Lower lobe of right lung (tissue), 2 donors: ENCODE measurements at regions not wholly inside any gene's neighbourhood (a gene's known extent, or its start where the extent isn't known, plus 50 kb on each side); places are given as distances from the start of the nearest gene placed in this dataset.
A peak's percentile ranks its signal among the peaks of the same experiment; 100 is the strongest.

Experiments used
- ATAC-seq, 2 donors: fragments of 200-7000 bp; cut with Tn5 transposase; one replicate each; pipeline ENCODE4 v1.9.1; 2020 to 2022; ENCODE audit warnings: mild to moderate bottlenecking in 2 of 2, moderate library complexity in 2 of 2
- DNase-seq: peaks from one replicate; pipeline ENCODE4 v3.0.0-alpha.2; 2020
- H3K27ac ChIP-seq: fragments of 200-600 bp; one replicate; pipeline ENCODE4 v1.8.0; 2022
- H3K27me3 ChIP-seq: fragments of 200-600 bp; one replicate; pipeline ENCODE4 v1.8.0; 2022; ENCODE audit warnings: low read depth
- H3K36me3 ChIP-seq: fragments of 200-600 bp; one replicate; pipeline ENCODE4 v1.8.0; 2022; ENCODE audit warnings: mild to moderate bottlenecking
- H3K4me1 ChIP-seq: fragments of 200-600 bp; one replicate; pipeline ENCODE4 v1.8.0; 2022
- H3K4me3 ChIP-seq: fragments of 200-600 bp; one replicate; pipeline ENCODE4 v1.8.0; 2022; ENCODE audit warnings: mild to moderate bottlenecking
- H3K9me3 ChIP-seq: fragments of 200-600 bp; one replicate; pipeline ENCODE4 v1.8.0; 2022
- intact Hi-C: fragments of 100-400 bp; cut with DNase I; formaldehyde crosslinking; loops from one replicate; pipeline ENCODE4 v1.11.0; 2022
- TF ChIP-seq, protein P1 (sequence below): fragments of 200-600 bp; IDR thresholded peaks from one replicate; pipeline ENCODE4 v1.8.0; 2022; ENCODE audit warnings: antibody characterized with exemption, mild to moderate bottlenecking
- donor health status: DM: no; HTN: yes; CAD: no; lungs with severe emphysema.

DNA sequence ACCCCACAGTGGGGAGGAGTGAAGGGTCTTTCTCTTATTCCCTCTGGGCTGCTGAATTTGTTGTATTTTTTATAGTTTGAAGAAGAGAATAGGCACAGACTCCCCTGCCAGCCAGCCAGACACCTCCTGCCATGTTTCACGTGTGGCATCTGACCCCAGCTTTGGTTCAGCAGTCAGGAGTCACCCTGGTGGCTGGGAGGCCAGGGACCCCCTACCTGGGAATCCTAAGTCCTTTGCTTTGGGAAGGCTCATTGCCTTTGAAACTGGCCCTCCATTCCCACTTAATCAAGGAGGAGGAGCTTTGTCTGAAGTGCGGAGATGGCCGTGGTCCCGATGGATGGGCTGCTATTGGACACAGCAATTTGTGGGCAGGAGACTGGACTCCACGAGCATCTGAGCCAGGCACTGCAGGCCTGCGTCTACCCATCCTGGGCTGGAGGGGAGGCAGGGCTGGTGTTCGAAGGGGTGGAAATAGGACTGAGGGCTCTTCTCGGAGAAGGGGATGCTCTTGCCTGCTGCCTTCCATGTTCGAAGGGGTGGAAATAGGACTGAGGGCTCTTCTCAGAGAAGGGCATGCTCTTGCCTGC, 196.1 kb downstream of the DLL1 start:
- Histone ChIP-seq H3K4me3 (no peak overlapping the region), H3K27ac (no peak overlapping the region), H3K4me1 (peaks cover 2% of the 10 kb centered on the region), H3K27me3 (peaks cover 10% of the 10 kb centered on the region), H3K36me3 (no peaks in the 10 kb centered on the region), H3K9me3 (no peaks in the 10 kb centered on the region)
- intact Hi-C loops = no loop called here
- DNase-seq = no peak
- TF ChIP-seq, protein P1, sequence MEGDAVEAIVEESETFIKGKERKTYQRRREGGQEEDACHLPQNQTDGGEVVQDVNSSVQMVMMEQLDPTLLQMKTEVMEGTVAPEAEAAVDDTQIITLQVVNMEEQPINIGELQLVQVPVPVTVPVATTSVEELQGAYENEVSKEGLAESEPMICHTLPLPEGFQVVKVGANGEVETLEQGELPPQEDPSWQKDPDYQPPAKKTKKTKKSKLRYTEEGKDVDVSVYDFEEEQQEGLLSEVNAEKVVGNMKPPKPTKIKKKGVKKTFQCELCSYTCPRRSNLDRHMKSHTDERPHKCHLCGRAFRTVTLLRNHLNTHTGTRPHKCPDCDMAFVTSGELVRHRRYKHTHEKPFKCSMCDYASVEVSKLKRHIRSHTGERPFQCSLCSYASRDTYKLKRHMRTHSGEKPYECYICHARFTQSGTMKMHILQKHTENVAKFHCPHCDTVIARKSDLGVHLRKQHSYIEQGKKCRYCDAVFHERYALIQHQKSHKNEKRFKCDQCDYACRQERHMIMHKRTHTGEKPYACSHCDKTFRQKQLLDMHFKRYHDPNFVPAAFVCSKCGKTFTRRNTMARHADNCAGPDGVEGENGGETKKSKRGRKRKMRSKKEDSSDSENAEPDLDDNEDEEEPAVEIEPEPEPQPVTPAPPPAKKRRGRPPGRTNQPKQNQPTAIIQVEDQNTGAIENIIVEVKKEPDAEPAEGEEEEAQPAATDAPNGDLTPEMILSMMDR = no peak
- no peak for ATAC-seq

DNA sequence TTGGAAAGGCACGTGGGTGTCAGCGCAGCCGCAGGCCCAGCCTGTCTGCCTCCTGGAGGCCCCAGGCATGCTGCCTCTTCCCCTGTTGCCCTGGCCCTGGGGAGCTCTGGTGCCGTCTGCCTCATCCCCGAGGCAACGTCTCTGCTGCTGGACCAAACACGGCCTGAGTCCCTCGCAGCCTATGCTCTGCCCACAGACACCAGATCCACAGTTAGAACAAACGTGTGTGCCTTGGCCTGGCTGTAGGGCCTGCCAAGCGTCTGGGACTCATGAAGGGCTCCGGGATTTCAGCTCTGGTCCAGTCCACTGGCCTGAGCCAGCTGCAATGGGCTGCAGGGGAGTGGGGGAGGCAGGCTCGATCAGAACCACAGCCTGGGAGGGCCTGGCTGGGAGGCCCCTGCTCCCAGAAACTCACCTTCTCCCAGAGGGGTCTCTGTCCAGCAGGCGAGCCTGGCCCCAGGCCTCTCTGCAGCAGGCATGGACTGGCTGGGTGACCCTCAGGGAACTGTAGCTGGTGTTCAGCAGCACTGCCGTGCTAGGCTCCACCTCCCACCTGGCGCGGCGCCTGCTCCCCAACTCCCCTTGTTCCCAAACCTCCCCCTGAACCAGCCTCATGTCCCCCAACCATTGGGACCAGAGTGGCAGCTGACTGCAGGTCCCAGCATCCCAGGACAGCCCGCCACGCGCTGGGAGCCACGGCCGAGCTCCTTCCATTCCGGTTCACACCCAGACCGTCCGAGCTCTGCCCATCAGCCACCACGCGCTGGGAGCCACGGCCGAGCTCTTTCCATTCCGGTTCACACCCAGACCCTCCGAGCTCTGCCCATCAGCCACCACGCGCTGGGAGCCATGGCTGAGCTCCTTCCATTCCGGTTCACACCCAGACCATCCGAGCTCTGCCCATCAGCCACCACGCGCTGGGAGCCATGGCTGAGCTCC, 197.0 kb downstream of the DLL1 start:
- TF ChIP-seq, protein P1 = no peak
- Histone ChIP-seq H3K4me3 (no peak overlapping the region), H3K9me3 (no peaks in the 10 kb centered on the region), H3K36me3 (no peaks in the 10 kb centered on the region), H3K27ac (no peak overlapping the region), H3K27me3 (peaks cover 10% of the 10 kb centered on the region), H3K4me1 (peaks cover 8% of the 10 kb centered on the region)
- DNase-seq (no peak), ATAC-seq (peak in 1 of 2 donors; percentile 23)
- intact Hi-C loops = no loop called here

DNA sequence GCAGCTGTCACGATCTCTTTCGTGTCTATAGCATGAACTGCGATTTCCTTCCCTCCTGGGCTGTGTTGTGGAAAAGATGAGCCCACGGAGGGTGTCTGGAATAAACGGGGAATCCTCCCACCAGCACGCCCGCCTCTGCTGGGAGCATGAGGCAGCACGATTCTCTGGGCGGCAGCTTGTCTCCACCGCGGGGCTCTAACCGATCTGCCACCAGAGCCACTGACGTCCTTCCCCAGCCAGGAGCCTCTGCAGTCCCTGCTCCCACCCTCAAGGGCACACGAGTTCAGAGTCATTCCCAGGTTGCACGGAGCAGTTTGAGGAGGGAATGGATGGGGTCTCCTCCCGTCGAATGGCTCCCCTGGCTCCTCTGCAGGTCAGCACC, 197.6 kb downstream of the DLL1 start:
- TF ChIP-seq, protein P1 = no peak
- Histone ChIP-seq H3K27me3 (peaks cover 10% of the 10 kb centered on the region), H3K4me1 (peaks cover 12% of the 10 kb centered on the region), H3K27ac (no peak overlapping the region), H3K4me3 (no peak overlapping the region), H3K9me3 (no peaks in the 10 kb centered on the region), H3K36me3 (no peaks in the 10 kb centered on the region)
- DNase-seq (peak; percentile 28), ATAC-seq (no peak)
- intact Hi-C loops = no loop called here

DNA sequence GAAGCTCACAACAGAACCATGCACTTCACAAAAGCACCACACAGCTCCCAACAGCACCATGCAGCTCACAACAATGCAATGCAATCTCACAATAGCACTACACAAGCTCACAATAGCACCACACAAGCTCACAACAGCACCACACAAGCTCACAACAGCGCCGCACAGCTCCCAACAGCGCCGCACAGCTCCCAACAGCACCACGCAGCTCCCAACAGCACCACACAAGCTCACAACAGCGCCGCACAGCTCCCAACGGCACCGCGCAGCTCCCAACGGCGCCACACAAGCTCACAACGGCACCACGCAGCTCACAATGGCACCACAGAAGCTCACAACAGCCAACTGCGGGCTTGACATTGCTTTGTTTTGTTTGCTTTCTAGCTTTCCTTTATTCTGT, 198.1 kb downstream of the DLL1 start:
- no peak overlapping the region for H3K4me3 ChIP-seq
- peaks cover 10% of the 10 kb centered on the region for H3K27me3 ChIP-seq
- TF ChIP-seq, protein P1 = no peak
- H3K4me1 ChIP-seq = peaks cover 12% of the 10 kb centered on the region
- ATAC-seq (no peak), DNase-seq (no peak)
- H3K36me3 ChIP-seq = no peaks in the 10 kb centered on the region
- no peaks in the 10 kb centered on the region for H3K9me3 ChIP-seq
- H3K27ac ChIP-seq = no peak overlapping the region
- intact Hi-C loops = no loop called here

DNA sequence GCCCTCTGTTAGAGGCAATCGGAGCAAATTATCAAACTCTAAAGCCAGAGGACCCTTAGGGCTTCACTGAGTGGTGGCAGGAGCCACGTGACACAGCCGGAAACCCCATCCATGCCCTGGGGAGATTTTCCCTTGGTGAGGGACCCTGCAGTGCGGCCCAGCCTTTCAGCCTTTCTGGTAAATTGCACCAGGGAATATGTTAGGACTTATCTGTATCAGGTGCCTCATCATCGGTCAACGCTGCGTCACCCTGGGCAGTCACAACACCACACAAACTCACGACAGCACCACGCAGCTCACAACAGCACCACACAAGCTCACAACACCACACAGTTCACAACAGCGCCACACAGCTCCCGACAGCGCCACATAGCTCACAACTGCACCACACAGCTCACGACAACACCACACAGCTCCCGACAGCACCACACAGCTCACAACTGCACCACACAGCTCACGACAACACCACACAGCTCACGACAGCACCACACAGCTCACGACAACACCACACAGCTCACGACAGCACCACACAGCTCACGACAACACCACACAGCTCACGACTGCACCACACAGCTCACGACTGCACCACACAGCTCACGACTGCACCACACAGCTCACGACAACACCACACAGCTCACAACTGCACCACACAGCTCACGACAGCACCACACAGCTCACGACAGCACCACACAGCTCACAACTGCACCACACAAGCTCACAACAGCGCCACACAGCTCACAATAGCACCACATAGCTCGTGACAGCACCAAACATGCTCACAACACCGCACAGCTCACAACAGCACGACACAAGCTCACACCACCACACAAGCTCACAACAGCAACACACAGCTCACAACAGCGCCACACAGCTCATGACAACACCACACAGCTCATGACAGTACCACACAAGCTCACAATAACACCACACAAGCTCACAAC, 199.0 kb downstream of the DLL1 start:
- TF ChIP-seq, protein P1 = no peak
- DNase-seq = peak; percentile 14
- Histone ChIP-seq H3K9me3 (no peaks in the 10 kb centered on the region), H3K4me3 (no peak overlapping the region), H3K4me1 (peaks cover 12% of the 10 kb centered on the region), H3K27me3 (peaks cover 10% of the 10 kb centered on the region), H3K36me3 (no peaks in the 10 kb centered on the region), H3K27ac (no peak overlapping the region)
- intact Hi-C loops = no loop called here
- no peak for ATAC-seq
